Lung (tissue), 11 donors: ENCODE measurements at regions not wholly inside any gene's neighbourhood (a gene's known extent, or its start where the extent isn't known, plus 50 kb on each side); places are given as distances from the start of the nearest gene placed in this dataset.

Experiments
- ATAC-seq: fragments of 200-7000 bp; cut with Tn5 transposase; one replicate; pipeline ENCODE4 v1.9.1; 2020; ENCODE audit warnings: moderate number of reproducible peaks; ENCODE audit not compliant: insufficient read depth, low FRiP score
- DNase-seq, 3 donors: peaks; one replicate each; pipeline ENCODE4 v3.0.0-alpha.2; 2013 to 2017
- H3K27ac ChIP-seq, 2 donors: one replicate each; pipeline ENCODE4 v1.5.1; 2013; ENCODE audit warnings: mild to moderate bottlenecking in 2 of 2, moderate library complexity in 2 of 2, control low read depth in 1 of 2, inconsistent platforms in 1 of 2, low read depth in 1 of 2, low read length in 1 of 2
- H3K27me3 ChIP-seq, 3 donors: one replicate each; pipeline ENCODE4 v1.5.1; 2013; ENCODE audit warnings: low read length in 2 of 3; ENCODE audit not compliant: control insufficient read depth in 3 of 3, insufficient read depth in 3 of 3
- H3K36me3 ChIP-seq, 4 donors: one replicate each; pipeline ENCODE4 v1.5.1; 2013; ENCODE audit warnings: low read length in 4 of 4, mild to moderate bottlenecking in 1 of 4, moderate library complexity in 1 of 4; ENCODE audit not compliant: control insufficient read depth in 4 of 4, insufficient read depth in 4 of 4
- H3K4me1 ChIP-seq, 5 donors: one replicate each; pipeline ENCODE4 v1.5.1; 2013; ENCODE audit warnings: low read length in 5 of 5, mild to moderate bottlenecking in 2 of 5, moderate library complexity in 1 of 5; ENCODE audit not compliant: control insufficient read depth in 5 of 5, insufficient read depth in 5 of 5
- H3K4me3 ChIP-seq: one replicate; pipeline ENCODE4 v1.5.1; 2013; ENCODE audit warnings: mild to moderate bottlenecking, control low read depth, moderate library complexity
- H3K9ac ChIP-seq, 2 donors: one replicate each; pipeline ENCODE4 v1.5.1; 2013; ENCODE audit warnings: low read length in 2 of 2, control low read depth in 1 of 2; ENCODE audit not compliant: insufficient read depth in 1 of 2
- H3K9me3 ChIP-seq, 4 donors: one replicate each; pipeline ENCODE4 v1.5.1; 2013; ENCODE audit warnings: low read length in 3 of 4, mild to moderate bottlenecking in 1 of 4, moderate library complexity in 1 of 4; ENCODE audit not compliant: control insufficient read depth in 4 of 4, insufficient read depth in 3 of 4
- WGBS, 2 donors: extraction: QIAGEN DNeasy Blood & Tissue Kit; methylation state at CpG; one replicate each; pipeline ENCODE4 v1.1.7; 2013; 5-methylcytosine and 5-hydroxymethylcytosine counted together
- TF ChIP-seq, protein P1 (sequence below): IDR thresholded peaks from 2 replicates; pipeline ENCODE4 v1.5.1; 2012; ENCODE audit warnings: mild to moderate bottlenecking; ENCODE audit errors: control extremely low read depth, extremely low read depth
- donor health status: control.
- donor health status: control.
- donor health status: Bipolar disorder and iron deficiency.
- donor health status: healthy.
- donor health status: DM: yes; HTN: yes; CAD: no.

DNA sequence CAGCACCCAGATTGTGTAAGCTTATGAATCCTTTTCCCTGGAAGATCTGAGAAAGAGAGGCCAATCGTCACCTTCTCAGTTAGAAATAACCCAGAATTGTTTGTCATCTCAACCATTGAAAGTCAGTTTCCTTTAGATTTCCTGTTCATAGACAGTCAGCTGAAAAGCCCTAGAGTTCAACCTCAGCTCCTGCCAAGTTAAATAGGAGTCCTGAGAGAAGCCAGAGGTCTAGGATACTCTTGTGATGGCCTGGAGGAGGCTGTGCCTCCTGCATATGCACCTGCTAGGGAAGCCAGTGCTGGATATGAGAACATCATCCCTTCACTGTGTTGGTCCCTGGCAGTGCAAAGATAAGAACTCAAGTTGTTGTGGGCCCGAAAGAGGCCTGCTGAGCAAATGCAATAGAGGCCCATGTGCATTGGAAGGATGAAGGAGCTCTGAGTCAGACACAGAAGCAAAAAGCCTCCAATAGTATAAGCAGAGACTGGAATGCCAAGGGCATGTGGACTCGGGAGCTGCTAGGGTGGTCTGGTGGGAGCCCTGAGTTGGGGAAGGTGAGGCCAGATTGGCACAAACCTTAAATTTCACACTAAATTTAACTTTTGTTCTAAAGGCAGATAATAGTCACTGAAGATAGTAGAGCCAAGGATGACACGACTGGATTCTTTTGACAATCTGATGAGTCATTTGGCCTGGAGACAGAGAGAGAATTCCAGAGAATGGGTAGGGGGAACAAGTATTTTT lies 520.9 kb upstream of the CDH5 start:
- Histone ChIP-seq H3K36me3 (no peaks in the 10 kb centered on the region), H3K4me1 (peaks cover 0 to 14% (median 0%) of the 10 kb centered on the region in 5 donors), H3K4me3 (no peak overlapping the region), H3K27me3 (no peaks in the 10 kb centered on the region), H3K9me3 (peaks cover 0 to 2% (median 0%) of the 10 kb centered on the region in 4 donors), H3K9ac (no peak overlapping the region), H3K27ac (no peak overlapping the region)
- ATAC-seq (no peak), DNase-seq (no peak)
- TF ChIP-seq, protein P1, sequence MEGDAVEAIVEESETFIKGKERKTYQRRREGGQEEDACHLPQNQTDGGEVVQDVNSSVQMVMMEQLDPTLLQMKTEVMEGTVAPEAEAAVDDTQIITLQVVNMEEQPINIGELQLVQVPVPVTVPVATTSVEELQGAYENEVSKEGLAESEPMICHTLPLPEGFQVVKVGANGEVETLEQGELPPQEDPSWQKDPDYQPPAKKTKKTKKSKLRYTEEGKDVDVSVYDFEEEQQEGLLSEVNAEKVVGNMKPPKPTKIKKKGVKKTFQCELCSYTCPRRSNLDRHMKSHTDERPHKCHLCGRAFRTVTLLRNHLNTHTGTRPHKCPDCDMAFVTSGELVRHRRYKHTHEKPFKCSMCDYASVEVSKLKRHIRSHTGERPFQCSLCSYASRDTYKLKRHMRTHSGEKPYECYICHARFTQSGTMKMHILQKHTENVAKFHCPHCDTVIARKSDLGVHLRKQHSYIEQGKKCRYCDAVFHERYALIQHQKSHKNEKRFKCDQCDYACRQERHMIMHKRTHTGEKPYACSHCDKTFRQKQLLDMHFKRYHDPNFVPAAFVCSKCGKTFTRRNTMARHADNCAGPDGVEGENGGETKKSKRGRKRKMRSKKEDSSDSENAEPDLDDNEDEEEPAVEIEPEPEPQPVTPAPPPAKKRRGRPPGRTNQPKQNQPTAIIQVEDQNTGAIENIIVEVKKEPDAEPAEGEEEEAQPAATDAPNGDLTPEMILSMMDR, result no peak
- WGBS, 2 donors, result 57 to 76% methylated on average over 4 of the region's 4 CpGs

- ATAC-seq, result no peak
These were observed 522.5 kb upstream of the CDH5 start for GRCh38 chr16:65843941-65844340.

GRCh38 chr16:65842067-65842466 lies 524.4 kb upstream of the CDH5 start:
- no peaks in the 10 kb centered on the region for H3K36me3 ChIP-seq
- peaks cover 0 to 14% (median 0%) of the 10 kb centered on the region in 5 donors for H3K4me1 ChIP-seq
- peaks cover 0 to 4% (median 0%) of the 10 kb centered on the region in 4 donors for H3K9me3 ChIP-seq
- no peaks in the 10 kb centered on the region for H3K27me3 ChIP-seq
- ATAC-seq (no peak), DNase-seq (no peak)
- TF ChIP-seq, protein P1, result no peak
- no peak overlapping the region for H3K4me3 ChIP-seq
- H3K9ac ChIP-seq, result no peak overlapping the region
- 67 to 88% methylated on average over 1 of the region's 1 CpG for WGBS, 2 donors
- no peak overlapping the region for H3K27ac ChIP-seq

More at GRCh38 chr16:65843941-65844340, 522.5 kb upstream of the CDH5 start:
- peak; percentile 66 to 94 (median 90) for DNase-seq
- Histone ChIP-seq H3K9ac (no peak overlapping the region), H3K36me3 (no peaks in the 10 kb centered on the region), H3K27me3 (no peaks in the 10 kb centered on the region), H3K9me3 (peaks cover 0 to 4% (median 0%) of the 10 kb centered on the region in 4 donors), H3K27ac (no peak overlapping the region), H3K4me1 (peaks cover 0 to 14% (median 0%) of the 10 kb centered on the region in 5 donors), H3K4me3 (no peak overlapping the region)
- 69 to 81% methylated on average over 2 of the region's 2 CpGs for WGBS, 2 donors
- TF ChIP-seq, protein P1, result no peak

DNA sequence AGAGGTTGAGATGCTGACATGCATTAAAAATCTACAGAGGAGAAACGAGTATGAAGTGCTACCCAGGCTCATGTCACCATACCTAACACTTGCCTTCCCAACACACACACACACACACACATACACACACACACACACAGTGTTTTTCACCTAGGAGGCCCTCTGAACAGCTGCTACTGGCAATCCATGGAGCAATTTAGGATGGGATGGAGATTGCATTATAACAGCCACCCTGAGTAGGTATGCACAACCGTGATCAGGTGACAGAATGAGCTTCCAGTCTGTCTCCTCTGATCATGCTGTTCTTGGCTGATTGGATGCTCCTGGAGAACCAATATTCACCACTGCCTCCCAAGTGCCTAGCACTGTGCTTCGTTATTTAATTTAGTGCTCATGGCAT lies 528.5 kb upstream of the CDH5 start:
- DNase-seq (no peak), ATAC-seq (no peak)
- 83 to 88% methylated on average over 3 of the region's 3 CpGs for WGBS, 2 donors
- Histone ChIP-seq H3K27me3 (no peaks in the 10 kb centered on the region), H3K9ac (no peak overlapping the region), H3K9me3 (peaks cover 0 to 2% (median 0%) of the 10 kb centered on the region in 4 donors), H3K27ac (no peak overlapping the region), H3K4me1 (no peaks in the 10 kb centered on the region), H3K4me3 (no peak overlapping the region), H3K36me3 (no peaks in the 10 kb centered on the region)
- TF ChIP-seq, protein P1, result no peak
